Astrocyte (in vitro differentiated cells and primary cell): ENCODE measurements at regions not wholly inside any gene's neighbourhood (a gene's known extent, or its start where the extent isn't known, plus 50 kb on each side); places are given as distances from the start of the nearest gene placed in this dataset.

ENCODE experiments used
- EZH2 ChIP-seq: IDR thresholded peaks from 2 replicates; pipeline ENCODE4 v1.6.1; 2012; ENCODE audit warnings: mild to moderate bottlenecking, low read length, inconsistent platforms; ENCODE audit not compliant: insufficient read depth
- TF ChIP-seq, protein P1 (sequence below): IDR thresholded peaks from 2 replicates; pipeline ENCODE4 v1.5.1; 2011; ENCODE audit warnings: low read depth, mild to moderate bottlenecking, inconsistent platforms, low read length, moderate library complexity; ENCODE audit not compliant: insufficient read depth

DNA sequence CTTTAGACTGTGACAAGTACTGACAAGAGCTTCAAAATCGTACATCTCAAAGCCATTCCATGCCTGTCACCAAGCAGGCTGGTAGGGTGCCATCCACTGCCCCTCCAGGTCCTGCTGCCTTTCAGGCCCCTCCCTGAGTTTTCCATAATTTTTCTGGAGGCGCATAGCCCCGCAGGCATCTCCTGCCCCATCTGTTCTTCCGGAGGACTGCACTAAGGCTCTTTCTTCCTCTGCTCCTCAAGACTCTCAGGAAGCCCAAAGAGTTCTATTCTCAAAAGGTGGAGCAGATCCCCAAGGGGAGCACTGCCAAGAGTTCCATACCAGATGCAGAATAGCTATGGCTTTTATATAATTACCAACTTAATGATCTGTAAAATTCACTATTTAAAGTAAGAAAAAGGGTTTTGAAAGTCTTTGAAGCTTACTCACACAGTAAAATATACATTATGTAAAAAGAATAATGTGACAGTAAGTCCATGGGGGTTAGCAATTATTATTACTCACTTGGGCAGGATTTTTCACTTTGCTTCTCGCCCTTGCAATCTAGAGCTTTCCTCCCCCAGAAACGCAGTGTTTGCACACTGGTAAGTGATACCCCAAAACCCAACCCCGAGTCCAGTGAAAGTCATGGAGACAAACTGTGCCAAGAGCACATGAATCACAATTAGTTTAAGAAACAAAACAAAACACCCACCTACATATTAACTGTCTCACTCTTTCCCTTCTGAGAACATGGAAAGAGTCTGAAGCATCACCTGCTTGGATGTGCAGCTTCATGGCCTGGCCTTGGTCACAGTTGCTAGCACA is 114.1 kb upstream of the DAPK1 start:
- TF ChIP-seq, protein P1, sequence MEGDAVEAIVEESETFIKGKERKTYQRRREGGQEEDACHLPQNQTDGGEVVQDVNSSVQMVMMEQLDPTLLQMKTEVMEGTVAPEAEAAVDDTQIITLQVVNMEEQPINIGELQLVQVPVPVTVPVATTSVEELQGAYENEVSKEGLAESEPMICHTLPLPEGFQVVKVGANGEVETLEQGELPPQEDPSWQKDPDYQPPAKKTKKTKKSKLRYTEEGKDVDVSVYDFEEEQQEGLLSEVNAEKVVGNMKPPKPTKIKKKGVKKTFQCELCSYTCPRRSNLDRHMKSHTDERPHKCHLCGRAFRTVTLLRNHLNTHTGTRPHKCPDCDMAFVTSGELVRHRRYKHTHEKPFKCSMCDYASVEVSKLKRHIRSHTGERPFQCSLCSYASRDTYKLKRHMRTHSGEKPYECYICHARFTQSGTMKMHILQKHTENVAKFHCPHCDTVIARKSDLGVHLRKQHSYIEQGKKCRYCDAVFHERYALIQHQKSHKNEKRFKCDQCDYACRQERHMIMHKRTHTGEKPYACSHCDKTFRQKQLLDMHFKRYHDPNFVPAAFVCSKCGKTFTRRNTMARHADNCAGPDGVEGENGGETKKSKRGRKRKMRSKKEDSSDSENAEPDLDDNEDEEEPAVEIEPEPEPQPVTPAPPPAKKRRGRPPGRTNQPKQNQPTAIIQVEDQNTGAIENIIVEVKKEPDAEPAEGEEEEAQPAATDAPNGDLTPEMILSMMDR: no peak
- no peak for TF ChIP-seq EZH2
